ENCODE measurements at regions not wholly inside any gene's neighbourhood (a gene's known extent, or its start where the extent isn't known, plus 50 kb on each side); places are given as distances from the start of the nearest gene placed in this dataset.
"Not testable (repeated sequence)": the region's sequence is repeated elsewhere in the genome, so short reads cannot be mapped to it uniquely, and the experiment has no call there.

DNA sequence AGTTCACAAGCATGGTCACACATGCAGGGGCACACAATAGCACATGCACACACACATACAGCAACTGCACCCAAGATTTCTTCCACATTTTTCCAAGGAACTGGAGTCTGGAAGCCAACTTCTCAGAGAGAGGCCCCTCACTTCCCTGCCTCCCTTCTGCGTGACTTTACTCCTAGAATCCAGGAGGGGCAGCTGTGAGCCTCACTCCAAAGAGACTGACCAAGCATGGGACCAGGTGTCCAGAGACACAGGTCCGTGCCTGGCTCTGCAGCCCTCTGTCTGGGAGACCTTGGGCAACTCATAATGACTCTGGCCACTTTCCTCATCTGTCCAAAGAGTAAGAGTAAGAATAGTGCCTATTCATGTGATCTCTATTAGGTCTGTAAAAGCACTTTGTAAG lies 104.7 kb upstream of the TMEM132E start:
- DNase-seq (ENCODE audit: low spot score): no peak

DNA sequence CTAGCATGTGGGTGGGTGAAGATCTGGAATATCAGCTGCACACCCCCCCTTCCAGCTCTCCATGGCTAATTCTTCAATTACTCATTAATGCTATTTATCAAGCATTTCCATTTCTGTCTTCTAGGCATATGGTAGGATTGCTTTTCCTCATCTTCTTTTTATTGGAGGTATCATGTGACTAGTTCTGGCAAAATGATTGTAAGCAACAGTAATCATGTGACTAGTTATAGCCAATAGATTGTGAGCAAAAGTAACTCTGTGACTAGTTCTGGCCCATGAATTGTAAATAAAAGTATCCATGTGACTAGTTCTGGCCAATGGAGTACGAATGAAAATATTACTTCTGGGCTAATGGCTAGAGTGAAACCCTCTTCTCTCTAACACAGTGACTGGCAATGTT lies 107.0 kb upstream of the TMEM132E start:
- no peak for DNase-seq (ENCODE audit: low spot score)

DNA sequence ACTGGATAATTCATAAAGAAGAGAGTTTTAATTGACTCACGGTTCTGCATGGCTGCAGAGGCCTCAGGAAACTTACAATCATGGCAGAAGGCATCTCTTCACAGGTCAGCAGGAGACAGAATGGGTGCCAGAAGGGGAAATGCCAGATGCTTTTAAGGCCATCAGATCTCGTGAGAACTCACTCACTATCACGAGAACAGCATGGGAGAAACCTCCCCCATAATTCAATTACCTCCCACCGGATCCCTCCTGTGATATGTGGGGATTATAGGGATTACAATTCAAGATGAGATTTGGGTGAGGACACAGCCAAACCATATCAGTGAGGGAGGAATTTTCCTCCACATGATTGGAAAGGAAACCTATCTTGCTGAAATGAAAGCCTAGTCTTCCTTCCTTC lies 108.1 kb upstream of the TMEM132E start:
- DNase-seq (ENCODE audit: low spot score): not testable (repeated sequence)

DNA sequence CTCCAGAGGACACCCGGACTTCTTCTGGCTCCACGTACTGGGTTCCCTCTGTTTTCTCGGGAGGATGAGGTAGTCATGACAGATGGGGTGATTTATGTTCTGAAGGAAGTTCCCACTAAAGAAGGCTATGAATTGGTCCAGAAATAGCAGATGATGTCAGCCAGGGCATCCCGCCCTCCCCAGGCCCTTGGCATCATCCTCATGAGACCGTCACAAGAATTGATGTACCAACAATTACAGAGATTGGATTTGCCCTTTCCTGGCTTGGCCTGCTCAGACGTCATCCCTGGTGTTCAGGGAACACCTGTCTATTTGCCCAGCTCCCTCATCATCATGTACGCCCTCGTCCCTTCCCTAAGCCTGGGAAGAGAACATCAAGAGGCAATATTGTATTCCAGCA lies 102.8 kb upstream of the CCL1 start:
- DNase-seq (ENCODE audit: low spot score): no peak

DNA sequence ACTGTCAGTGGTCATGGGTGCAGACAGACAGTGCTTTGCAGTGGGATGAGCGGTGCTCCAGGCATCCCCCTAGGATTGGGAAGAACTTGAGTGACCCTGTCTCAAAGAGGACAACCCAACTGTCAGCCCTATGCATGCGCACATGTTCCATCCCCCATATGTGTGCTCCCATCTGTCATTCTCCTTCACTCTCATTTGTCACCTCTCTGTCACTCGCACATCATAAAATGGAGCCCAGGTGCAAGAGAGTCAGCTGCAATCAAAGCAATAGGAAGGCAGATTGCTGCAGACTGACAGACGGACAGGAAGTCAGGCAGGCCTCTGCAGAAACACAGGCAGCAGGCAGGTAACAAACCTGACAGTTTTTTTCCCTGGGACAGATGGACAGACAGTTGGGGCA lies 101.8 kb upstream of the CCL1 start:
- no peak for DNase-seq (ENCODE audit: low spot score)

DNA sequence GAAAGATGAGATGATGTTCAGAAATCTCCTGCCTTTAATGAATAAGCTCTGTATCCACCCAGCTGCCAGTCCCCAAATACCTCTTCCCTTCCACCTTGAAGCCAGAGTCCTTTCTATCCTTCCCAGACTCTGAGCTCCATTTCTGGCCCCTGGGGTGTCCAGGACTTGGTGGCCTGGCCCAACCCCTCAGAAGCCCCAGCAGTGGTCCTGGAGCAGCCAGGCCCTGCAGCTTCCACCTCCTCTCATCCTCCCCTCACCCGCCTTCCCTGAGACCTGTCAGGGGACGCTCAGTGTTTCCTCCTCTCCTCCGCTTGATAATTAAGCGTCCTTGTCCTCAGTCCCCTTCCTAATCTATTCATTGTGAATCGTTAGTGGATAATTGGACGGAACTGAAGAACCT lies 95.2 kb upstream of the CCL1 start:
- no peak for DNase-seq (ENCODE audit: low spot score)

DNA sequence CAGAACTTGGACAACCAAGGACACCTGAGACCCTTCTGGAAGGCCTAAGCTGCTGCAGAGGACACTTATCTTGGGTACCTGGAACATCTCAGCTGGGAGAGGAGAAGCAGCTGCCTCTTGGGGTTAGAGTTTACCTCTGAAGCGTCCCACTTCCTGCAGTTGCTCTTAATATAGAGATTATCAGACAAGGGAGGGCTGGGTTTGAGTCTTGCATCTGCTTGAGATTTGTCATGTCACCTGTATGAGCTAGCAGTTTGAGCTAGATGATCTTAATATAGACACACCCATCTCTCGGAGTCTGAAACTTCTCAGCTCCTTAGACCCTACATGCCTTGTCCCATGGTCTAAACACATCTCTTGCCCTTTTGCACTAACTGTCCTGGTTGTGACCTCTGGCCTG lies 93.1 kb upstream of the CCL1 start:
- no peak for DNase-seq (ENCODE audit: low spot score)

DNA sequence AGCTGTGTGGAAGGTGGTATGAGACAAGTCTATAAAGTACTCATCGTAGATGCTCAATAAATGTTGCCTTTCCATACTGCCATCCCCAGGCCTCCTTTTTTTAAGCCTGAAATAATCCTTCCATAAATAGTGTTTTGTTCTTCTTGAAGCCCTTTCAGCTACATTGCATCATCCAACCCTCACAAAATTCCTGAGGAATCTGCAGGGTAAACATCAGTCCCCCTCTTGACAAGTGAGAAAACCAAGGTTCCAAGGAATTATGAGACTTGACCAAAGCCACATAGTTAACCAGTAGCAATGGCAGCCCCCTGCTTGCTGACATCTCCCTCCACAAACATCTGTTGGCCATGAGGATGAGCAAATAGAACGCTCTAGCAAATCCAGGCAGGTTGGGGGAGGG lies 89.7 kb upstream of the CCL1 start:
- DNase-seq (ENCODE audit: low spot score): no peak

DNA sequence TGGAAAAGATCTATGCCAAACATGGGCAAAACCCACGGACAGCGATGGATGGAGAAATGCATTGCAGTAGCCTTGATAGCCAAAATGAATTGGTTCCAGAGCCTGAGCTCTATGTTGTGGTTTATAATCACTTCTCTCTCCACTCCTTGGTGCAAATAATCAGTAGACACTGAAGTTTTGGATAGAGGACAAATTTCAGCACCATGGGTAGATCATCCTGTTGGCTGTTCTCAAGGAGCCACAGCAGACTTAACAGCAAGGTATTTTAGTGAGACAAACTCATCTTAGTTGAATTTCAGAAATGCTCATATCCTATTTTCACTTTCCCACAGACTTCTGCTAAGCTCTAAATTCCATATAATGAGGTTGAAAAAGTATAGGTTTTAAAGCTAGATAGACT lies 88.3 kb upstream of the CCL1 start:
- no peak for DNase-seq (ENCODE audit: low spot score)

DNA sequence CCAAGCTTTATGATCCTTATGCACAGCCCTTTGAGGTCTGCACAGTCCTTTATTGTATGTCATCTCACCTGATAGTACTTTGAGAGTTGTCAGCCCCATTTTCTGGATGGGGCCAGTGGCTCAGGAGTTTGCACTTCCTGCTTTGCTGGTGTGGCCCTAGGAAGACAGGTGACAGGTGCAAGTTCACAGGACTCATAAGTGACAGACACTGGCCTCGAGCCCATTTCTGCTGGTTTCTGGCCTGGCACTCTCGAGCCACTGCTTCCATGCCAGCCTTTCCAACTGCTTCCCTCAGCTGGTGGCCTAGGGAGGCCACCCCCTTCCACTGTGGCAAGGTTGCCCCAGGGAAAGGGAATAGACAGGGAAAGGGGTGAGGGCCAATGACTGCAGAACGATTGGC lies 84.4 kb upstream of the CCL1 start:
- DNase-seq (ENCODE audit: low spot score): no peak

DNA sequence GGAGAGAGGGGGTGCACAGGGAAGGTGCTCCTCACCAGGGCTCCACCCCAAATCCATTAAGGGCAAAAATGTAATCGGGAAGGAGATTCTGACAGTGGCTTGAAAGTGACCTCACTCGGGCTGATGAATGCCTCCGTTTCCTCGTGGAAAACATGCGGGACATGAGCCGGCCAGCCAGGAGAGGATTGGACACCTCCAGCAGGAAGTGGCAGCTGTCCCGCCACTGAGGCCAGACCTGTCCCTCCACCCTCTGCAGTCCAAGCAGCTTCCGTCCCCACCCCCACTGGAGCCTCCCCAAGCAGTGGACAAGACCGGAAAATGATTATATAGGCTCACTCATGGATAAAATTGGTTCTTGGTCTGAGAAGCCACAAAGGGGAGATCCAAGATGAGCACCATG lies 82.1 kb upstream of the CCL1 start:
- DNase-seq (ENCODE audit: low spot score): no peak

DNA sequence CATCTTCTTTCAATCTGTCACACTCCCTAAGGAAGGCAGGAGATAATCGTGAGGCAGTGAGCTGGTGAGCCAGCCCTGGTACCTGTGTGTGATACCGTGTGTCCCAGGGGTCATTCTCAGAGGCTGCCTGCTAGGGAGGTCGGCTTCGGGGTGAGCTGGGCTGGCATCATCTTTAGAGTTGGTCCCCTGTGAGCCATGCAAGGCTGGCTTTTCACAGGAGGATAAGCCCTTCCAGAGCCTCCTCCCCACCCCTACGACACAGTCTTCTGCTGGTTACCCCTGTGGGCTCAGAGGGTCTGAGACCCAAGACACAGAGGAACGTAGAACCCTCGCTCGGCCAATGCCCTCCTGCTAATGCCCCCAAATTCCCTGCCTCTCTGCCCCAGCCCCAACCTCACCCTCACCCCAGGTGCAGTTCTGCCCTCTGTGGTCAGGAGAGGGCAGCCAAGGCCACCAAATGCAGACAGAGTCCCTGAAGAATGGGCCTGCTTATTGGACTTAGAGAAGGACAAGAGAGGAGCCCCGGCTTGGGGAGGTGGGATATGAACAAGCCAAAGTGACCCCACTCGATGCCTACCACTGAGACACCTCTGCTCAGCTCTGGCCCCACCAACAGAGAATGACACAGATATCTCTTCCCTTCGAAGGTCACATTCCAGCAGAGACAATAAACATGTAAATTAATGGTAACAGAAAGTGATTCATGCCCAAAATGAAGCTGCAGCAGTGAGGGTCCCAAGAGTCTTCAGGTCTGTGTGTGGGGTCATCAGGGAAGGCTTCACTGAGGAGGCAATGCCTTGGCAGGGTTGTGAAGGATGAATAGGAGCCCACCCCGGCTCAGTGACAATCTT lies 80.8 kb upstream of the CCL1 start:
- no peak for DNase-seq (ENCODE audit: low spot score)

DNA sequence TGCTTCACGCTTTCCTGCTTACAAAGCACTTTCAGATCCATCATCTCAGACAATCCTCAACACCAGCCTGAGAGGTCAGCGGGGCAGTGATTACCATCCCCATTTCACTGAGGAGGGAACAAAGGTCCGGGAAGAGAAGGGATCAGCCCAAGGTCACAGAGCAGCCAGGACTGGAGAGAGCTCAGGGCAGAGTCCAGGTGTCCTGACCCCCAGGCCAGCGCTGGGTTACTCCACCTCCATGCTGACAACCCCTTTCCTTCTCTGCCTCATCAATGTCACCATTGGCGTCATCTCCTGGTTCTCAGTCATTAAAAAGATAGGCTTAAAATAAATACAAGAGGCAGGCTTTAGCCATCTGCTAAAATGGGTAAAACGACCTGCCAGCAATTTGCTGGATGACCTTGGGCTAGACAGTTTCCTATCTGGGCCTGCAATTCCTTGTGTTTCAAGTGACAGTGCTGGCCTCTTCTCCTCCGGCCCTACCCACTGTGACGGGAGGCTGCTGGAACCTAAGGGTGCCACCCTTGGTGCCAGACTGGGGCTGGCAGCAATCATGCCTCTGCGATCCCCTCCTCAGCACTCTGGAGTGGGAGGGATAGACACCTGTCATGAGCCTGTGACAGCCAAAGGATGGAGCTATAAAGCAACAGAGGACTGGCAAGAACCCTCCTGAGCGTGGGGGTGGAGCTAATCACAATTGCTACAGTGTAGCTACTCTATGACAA lies 79.5 kb upstream of the CCL1 start:
- no peak for DNase-seq (ENCODE audit: low spot score)

DNA sequence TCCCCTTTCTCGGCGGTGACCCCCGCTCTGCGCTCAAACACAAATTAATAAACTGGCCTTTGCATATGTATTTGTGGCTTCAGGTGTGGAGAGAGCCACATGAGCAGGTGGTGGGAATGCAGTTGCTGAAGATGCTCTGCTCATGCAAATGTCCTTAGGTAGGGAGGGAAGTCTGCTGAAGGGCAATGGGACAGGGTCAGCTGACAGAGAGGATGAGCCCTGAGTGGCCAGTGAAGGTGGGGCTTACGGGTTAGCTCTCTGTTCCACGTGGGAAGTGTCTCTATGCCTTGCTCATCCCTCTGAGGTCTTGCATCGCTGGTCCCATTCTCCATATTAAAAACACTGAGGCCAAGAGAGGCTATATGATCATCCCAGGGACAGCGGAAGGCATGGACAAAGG lies 74.2 kb upstream of the CCL1 start:
- DNase-seq (ENCODE audit: low spot score): no peak

DNA sequence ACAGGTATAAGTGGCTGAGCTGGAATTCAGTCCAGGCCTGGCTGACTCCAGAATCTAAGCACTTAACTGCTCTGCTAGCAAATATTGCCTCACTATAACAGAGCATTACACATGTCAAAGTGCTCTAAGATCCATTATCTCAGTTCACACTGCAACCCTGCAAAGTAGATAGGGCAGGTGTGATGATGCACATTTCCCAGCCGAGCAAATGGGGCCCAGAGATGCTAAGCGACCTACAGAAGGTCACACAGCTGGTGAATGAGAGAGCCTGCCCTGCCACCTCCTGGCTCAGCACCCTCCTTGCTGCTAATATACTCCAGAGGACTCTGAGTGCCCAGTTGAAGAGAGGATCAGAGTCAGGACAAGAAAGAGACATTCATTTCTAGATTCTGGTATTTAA lies 73.6 kb upstream of the CCL1 start:
- no peak for DNase-seq (ENCODE audit: low spot score)

DNA sequence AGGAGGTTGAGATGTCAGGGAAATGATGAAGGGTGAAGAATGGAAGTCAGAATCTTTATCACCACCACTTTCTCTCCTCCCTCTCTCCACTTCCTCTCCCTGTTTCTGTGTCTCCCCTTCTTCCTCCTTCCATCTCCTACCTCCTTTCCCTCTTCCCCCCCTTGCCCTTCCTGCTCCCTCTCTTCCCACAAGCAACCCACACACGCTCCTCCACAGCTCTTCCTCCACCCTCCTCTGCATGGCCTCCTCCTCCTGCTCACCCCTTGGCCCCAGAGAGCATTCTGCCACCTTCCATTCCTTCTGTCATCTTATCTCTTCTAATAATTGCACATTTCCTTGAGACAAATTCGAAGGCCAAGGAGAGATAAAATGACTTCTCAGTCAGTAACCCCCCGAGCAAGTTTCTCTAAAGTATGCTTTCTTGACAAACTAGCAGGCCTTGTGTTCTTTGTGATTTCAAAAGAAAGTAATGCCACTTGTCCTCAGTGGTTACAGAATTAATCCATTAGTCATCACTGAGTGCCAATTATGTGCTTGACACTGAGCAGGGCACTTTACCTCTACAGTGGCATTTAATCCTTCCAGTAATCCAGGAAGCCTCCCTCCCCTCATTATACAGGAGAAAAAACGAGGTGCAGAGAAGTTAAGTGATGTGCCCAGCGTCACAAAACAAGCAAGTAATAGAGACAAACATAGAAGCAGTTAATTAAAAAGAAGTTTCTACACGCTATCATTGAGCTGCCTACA lies 72.3 kb upstream of the CCL1 start:
- no peak for DNase-seq (ENCODE audit: low spot score)

DNA sequence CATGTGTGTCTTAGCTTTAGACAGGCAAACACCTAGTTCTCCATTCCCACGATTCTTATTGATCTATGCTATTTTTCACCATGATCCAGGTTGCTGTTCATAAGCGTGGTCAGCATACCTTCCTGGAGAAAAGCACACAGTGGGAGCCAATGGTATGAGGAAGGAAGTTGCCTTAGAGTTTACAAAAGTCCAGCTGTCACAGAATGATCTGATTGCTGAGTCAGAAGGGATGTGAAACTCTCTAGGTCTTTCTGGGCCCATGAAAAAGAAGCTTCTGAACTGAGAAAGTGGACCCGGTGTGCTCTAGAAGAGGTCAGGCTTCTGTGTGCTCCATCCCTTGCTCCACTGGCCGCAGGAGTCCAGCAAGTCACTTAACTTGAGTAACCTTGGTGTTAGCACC lies 71.0 kb upstream of the CCL1 start:
- DNase-seq (ENCODE audit: low spot score): no peak

DNA sequence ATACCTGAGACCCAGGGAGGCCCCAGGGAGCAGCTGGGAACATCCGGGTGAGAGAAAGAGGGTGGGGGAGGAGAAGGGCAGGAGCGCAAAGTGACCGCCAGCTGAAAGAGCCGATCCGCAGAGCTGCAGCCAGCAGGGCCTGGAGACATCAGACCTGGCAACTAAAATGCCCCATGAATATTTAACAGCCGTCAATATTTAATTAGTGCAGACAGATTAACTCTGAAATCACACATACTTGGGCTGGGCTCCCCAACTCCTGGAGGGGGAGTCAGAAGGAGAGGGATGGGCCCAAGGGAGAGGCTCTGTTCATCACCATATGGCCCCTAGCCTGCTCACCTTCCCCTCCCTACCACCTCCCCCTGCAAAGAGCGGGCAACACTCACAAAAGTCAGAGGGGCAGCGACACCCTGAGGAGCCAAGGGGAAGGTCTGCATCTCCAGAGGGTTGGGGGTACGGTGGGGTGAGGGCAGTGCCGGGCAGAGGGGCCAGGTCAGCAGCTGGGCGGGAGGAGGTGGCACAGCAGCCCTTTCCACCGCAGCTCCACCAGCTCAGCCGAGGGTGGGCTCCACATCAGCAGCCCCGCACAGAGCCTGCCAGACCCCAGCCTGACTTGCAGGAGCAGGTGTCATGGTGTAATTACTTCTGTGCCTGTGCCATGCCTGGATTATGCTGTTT lies 61.9 kb upstream of the CCL1 start:
- no peak for DNase-seq (ENCODE audit: low spot score)

DNA sequence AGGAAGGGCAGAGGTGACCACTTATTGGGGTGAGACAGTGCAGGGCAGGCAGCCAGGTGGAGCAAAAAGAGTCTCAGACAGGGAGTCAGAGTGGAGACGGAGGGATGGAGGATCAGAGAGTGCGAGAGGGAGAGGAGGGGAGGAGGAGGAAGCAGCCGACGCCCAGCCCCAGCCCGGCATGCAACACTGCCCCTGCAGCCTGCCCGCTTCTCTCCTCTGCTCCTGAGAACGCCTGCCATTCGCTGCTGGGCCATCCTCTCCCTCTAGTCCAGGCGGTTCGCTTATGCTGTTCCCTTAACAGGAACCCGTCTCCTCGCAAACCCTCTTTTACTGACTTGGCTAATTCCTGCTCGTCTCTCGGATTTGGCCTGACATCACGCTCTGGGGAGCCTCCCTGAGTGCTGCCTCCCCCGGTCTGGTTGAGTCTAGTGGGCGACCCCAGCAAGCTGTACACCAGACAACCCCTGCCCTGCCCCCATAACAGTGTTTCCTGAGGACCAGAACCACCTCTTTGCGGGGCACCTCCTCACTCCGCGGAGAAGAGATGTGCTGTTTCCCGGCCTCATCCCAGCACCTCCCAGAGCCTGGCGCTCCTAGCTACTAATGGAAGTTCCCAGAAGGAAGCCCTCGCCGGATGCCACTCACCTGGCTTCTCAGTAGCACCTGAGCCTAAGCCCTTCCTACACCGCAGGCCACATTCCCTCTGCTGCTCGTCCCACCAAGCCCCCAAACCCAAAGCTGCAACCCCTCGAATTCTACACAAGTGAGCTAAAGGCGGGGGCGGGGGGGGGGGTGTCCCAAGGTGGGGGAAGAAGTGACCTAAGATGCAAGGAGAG lies 61.2 kb upstream of the CCL1 start:
- DNase-seq (ENCODE audit: low spot score): no peak

DNA sequence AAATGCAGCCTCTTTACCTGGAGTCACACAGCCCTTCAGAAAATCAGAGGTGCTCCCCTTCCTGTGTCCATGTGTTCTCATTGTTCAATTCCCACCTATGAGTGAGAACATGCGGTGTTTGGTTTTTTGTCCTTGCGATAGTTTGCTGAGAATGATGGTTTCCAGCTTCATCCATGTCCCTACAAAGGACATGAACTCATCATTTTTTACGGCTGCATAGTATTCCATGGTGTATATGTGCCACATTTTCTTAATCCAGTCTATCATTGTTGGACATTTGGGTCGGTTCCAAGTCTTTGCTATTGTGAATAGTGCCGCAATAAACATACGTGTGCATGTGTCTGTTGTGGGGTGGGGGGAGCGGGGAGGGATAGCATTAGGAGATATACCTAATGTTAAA lies 60.3 kb upstream of the CCL1 start:
- not testable (repeated sequence) for DNase-seq (ENCODE audit: low spot score)

DNA sequence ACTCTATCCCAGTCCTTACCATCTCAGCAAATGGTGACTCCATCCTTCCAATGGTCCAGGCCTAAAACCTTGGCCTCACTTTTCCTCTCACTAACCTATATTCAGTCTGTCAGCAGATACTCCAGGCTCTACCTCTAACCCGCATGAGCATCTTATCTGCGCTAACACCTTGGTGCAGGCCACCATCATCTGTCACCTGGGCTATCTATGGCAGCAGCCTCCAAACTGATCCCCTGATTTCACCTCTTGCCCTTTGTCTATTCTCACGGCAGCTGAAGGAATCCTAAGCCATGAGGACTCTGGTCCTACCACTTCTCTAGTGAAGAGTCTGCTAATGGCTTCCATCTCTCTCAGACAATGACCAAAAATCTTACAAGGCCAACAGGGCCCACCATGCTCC lies 57.9 kb upstream of the CCL1 start:
- DNase-seq (ENCODE audit: low spot score): no peak
